B cell (primary cell): ENCODE measurements at regions not wholly inside any gene's neighbourhood (a gene's known extent, or its start where the extent isn't known, plus 50 kb on each side); places are given as distances from the start of the nearest gene placed in this dataset.

Experiments
- CTCF ChIP-seq: fragments of 200-600 bp; IDR thresholded peaks from one replicate; pipeline ENCODE4 v1.8.0; 2022; ENCODE audit warnings: antibody characterized with exemption, mild to moderate bottlenecking
- EZH2 ChIP-seq: IDR thresholded peaks from 2 replicates; pipeline ENCODE4 v1.6.1; 2012; ENCODE audit warnings: borderline replicate concordance, low read depth, mild to moderate bottlenecking, moderate library complexity, low read length; ENCODE audit not compliant: insufficient read depth, poor library complexity, severe bottlenecking

GRCh38 chr16:9408297-9408878 lies 316.9 kb downstream of the HAPSTR1 start:
- TF ChIP-seq EZH2 (no peak), CTCF (no peak)
